HG03108 (cell line): ENCODE measurements at regions not wholly inside any gene's neighbourhood (a gene's known extent, or its start where the extent isn't known, plus 50 kb on each side); places are given as distances from the start of the nearest gene placed in this dataset.
"Not testable (repeated sequence)": the region's sequence is repeated elsewhere in the genome, so short reads cannot be mapped to it uniquely, and the experiment has no call there.

Experiments
- ATAC-seq: cut with Tn5 transposase; IDR thresholded peaks from one replicate; pipeline ENCODE4 v1.9.1; 2021; ENCODE audit warnings: moderate library complexity; ENCODE audit not compliant: unreplicated experiment

- no peak for ATAC-seq
Measured at GRCh38 chr18:76610933-76611749, 116.1 kb upstream of the ZNF516 start.

DNA sequence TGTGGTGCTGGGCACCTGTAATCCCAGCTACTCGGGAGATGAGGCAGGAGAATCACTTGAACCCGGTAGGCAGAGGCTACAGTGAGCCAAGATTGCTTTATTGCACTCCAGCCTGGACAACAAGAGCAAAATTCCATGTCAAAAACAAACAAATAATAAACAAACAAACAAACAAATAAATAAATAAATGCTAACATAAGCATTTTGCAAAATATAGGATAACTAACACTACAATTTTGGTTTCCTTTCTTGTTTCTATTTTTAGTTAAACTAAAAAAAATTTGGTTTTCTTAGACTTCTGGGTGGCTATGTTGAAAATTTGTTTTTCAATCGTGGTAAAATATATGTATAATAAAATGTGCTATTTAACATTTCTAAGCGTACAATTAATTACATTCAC is 115.0 kb upstream of the ZNF516 start:
- ATAC-seq: no peak

DNA sequence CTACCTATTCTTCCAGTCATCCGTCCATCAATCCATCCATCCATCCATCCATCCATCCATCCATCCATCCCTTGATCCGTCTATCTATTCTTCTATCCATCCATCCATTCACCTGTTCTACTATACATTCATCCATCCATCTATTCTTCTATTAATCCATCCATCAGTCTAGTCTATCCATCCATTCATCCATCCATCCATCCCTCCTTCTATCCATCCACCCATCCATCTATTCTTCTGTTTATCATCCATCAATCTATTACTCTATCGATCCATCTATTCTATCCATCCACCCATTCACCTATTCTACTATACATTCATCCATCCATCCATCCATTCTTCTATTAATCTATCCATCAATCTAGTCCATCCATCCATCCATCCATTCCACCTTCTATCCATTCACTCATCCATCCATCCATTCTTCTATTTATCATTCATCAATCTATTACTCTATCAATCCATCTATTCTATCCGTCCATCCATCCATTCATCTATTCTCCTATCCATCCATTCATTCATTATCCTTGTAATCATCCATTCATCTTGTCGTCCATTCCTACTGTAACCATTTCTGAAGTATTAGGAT is 110.4 kb upstream of the ZNF516 start:
- ATAC-seq: no peak

- ATAC-seq: no peak
Measured at GRCh38 chr18:76604935-76605240, 109.8 kb upstream of the ZNF516 start.

DNA sequence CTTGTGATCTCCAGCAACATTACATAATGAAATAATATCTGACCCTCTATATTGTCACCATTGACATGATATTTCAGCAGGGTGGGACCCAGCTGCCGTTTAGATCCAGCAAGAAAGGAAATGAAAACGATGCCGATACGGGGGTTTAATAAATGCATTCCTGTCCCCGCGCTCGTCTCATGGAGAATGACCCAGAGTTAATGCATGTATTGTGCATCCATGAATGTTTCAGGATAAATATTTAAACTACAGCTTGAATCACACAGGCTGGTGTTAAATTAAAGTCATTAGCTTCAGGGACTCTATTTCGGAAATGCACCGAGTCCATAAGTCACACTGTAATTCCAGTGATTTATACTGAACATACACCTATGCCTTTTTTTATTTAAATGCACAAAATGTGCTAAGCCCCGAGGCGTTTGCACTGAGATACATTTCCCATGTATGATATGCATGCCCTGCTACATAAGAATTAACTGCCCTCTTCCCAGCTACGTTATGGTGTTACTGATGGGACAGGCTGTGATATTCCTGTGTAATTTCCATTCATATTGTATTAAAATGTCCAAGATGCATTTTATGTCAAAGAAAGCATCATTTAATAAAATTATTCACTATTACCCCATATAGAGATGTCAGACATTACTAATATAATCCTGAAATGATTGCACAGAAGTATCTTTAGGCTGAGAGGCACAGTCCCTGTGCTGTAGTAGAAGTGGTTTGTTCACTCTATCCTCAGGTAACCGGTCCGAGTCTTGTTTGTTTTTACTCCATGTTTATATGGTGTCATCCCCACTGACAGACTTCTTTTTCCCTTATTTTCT is 109.3 kb upstream of the ZNF516 start:
- ATAC-seq: no peak

DNA sequence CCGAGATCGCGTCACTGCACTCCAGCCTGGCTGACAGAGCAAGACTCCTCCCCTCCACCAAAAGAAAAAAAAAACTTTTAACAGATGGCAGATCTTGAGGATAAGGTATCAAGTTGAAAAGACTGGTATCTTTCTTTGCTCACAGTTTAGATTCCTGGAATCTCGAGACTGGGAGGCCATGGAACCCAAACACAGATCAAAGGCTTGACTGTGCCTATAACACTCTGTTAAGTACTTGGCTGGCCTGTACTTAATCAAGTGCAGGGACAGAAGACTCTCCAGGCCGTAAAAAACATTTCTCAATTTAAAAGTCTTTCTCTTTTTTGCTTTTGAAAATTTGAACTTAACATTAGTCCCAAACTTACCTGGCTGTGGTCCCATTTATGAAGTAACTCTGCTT is 107.1 kb upstream of the ZNF516 start:
- ATAC-seq: no peak

DNA sequence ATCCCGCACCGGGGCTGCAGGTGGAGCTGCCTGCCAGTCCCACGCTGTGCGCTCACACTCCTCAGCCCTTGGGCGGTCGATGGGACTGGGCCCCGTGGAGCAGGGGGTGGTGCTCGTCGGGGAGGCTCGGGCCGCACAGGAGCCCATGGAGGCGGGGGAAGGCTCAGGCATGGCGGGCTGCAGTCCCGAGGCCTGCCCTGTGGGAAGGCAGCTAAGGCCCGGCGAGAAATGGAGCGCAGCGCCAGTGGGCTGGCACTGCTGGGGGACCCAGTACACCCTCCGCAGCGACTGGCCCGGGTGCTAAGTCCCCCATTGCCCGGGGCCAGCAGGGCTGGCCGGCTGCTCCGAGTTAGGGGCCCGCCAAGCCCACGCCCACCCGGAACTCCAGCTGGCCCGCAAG is 105.0 kb upstream of the ZNF516 start:
- ATAC-seq: not testable (repeated sequence)

- no peak for ATAC-seq
Measured at GRCh38 chr18:76594966-76595365, 99.9 kb upstream of the ZNF516 start.

- no peak for ATAC-seq
Measured at GRCh38 chr18:76593843-76594242, 98.8 kb upstream of the ZNF516 start.

- no peak for ATAC-seq
Measured at GRCh38 chr18:76592981-76593381, 97.9 kb upstream of the ZNF516 start.

DNA sequence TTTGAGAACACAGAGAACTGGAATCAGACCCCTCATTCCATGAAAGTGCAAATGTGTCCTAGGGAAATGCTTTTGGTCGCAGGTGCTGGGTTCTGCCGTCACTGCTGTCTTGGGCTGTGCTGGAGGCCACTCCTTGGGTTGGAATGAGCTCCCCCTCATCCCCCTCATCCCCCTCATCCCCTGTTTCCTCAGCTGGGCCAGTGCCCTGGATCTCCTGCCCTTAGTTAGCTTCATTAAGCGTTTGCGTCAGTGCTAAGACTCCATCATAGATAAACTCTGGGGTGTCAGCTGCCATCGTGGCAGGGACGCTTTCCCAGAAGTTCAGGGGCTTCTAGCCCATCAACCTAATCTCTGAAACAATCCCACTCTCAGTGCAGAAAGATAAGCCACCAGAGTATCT is 97.1 kb upstream of the ZNF516 start:
- no peak for ATAC-seq

DNA sequence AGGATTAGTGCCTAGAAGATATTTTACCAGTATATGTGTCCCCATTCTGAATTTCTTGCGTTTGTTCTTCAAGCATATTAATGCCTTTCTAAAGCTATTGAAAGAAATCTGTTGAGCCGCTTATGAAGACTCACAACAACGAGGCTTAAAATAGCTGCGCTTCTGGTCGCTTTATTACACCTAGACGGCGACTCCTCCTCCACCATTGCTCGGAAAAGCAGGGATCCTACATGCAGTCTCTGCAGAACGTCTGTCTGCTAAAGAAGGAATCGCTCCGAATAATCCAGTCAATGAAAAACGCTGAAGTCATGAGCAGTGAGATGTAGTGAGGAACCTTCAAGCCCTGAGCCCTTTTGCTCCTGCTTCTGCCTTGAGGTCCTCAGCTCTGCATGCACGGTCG is 94.8 kb upstream of the ZNF516 start:
- no peak for ATAC-seq

DNA sequence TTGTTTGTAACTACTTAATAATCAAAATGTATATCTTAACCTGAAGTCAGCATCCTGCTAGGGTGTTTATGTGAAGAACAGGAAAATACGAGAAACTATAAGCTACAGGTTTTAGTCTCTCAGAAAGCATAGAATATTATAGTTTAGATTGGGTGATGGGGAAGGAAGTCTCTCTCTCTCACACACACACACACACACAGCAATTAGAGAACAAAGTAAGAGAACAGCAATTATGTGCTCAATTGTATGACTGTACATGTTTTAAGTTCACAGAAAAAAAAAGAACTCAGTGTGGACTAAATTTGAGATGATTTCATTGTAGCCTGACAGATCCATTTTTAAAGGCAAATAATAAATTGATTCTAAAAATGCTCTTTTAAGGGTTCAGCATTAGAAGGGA is 94.3 kb upstream of the ZNF516 start:
- no peak for ATAC-seq

DNA sequence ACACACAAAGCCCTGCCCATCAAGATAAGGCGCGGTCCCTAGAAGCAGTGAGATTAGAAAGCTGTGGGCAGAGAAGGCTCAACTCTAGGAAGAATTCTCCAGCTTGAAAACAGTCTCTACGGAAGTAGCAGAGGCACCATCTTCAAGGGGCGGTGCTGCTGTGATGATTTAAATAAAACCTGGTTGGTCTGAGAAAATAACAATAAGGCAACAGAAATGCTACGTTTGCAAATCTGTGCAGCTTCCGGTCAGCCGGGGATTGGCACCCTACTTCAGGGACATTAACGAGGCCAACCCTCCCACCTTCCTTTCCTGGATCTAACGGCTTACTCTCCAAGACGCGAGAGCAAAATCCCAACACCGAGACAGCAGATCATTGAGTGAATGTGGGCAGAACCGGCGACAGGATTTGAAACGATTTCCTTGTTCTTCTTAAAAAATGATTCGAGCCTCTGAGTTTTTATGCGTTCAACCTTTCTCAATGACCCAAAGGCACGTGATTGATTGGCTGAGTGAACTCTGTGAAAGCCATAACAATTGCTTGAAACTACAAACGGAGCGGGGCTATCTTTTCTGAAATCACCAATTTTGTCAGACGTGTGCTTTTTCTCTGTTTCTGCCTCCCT is 93.7 kb upstream of the ZNF516 start:
- no peak for ATAC-seq

DNA sequence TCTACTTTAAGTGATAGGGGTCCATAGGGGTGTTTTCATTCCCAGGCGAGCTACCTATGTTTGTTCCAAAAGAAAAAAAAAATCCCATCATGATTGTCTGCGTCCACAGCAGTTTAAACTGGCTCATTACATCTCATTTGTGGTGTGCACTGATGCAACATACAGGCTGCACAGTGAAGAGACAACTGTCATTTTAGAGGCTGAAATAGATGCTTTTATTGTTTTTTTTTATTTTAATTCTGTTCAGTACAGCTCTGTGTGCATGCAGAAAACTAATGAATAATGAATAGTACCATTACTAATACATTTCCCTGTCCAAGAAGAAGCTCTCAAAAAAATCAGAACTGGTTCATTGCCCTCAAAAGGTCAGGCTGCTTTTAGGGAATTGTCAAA is 92.8 kb upstream of the ZNF516 start:
- ATAC-seq: no peak

GRCh38 chr18:76587147-76587878 is 92.3 kb upstream of the ZNF516 start:
- ATAC-seq: no peak

DNA sequence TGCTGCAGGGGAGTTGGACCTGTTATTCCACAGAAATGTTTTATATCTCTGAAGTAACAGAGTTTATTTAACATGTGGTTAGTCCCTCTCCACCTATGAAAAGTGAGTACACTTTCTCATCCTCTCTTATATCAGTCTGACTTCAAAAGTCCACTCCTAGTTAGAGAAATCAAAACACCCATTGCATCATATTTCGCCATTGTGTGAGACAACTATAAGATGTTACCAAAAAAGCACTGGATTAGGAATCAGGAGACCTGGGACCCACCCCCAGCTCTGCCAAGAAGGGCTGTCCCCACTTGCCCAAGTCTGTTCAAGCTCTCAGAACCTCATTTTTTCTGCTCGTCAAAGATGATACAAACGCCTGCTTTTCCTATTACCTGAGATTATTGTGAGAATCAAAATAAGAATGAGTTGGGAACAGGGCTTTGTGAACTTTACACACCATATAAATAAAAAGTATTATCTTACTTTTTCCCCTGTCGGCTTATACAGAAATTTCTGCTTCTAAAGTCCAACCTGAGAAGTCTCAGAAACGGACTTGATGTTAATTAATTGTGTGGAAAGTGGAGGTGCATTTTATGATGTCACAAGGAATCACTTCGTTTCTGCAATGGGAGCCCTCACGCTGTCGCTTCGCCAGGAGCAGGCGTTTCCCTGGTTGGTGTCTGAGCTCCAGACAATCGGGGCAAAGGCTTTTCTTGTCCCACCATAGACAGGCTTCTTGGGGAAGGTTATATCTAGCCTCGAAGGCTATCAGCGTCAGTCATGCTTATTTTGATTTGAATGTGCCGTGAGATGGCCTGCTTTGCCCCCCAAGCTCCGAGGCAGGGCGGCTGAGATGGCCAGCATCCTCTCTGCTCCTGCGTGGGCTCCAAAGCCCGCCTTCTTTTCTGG is 89.6 kb upstream of the ZNF516 start:
- no peak for ATAC-seq

GRCh38 chr18:76581261-76581660 is 86.2 kb upstream of the ZNF516 start:
- ATAC-seq: no peak

DNA sequence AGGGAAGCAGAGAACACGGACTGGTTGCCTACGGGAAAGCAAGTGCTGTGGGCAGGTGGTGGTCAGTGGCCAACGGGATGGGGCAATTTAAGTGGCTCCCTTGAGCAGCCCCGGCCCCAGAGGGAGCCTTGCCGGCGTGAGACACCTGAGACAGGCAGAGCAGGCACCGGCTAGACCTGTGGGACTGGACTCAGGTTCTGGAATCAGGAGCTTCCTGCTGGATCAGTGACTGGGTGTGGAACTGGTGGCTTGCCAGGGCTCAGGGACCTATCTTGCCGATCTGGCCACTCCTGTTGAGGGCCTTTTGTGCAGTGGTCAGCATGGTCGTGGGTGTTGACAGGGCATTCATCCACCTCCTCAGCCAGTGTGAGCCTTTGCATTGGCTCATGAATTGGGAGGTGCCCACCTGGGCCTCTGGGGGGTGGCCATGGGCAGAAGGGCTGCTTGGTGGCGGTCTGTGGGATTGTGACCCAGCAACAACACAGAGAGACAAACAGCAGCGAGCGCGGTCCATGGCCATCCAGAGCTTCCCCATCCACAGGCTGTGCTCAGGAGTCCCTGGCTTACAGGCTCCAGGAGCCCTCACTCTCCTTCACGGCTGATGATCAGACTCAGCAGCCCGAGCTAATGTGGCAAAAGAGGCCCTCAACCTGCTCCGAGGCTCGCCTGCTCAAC is 85.4 kb upstream of the ZNF516 start:
- ATAC-seq: no peak
